ENCODE measurements at regions not wholly inside any gene's neighbourhood (a gene's known extent, or its start where the extent isn't known, plus 50 kb on each side); places are given as distances from the start of the nearest gene placed in this dataset.
A peak's percentile ranks its signal among the peaks of the same experiment; 100 is the strongest.

GRCh38 chr17:68790931-68791330 lies 164.3 kb downstream of the ABCA8 start:
- H3K9ac ChIP-seq (ENCODE audit: low read length) = no peak overlapping the region
- no peak for TF ChIP-seq EZH2phosphoT487 (IDR thresholded peaks at IDR 0.05; ENCODE audit: low read depth)
- TF ChIP-seq CTCF (IDR thresholded peaks at IDR 0.05; ENCODE audit: low read depth, low read length) = no peak

GRCh38 chr17:68790492-68790891 lies 164.7 kb downstream of the ABCA8 start:
- peaks cover 8% of the 10 kb centered on the region for H3K4me1 ChIP-seq (ENCODE audit: low read length)
- H3K9me3 ChIP-seq (ENCODE audit: insufficient read depth, low read length) = no peaks in the 10 kb centered on the region
- no peaks in the 10 kb centered on the region for H3K36me3 ChIP-seq (replicated peaks; ENCODE audit: low read depth, low read length)
- no peaks in the 10 kb centered on the region for H4K20me1 ChIP-seq (ENCODE audit: insufficient read depth, low read length)
- no peak overlapping the region for H3K9ac ChIP-seq (ENCODE audit: low read length)
- TF ChIP-seq EZH2phosphoT487 (IDR thresholded peaks at IDR 0.05; ENCODE audit: low read depth) = no peak
- no peak for TF ChIP-seq CTCF (IDR thresholded peaks at IDR 0.05; ENCODE audit: low read depth, low read length)
- H3K27ac ChIP-seq (ENCODE audit: low read length) = no peak overlapping the region
- no peaks in the 10 kb centered on the region for H3K27me3 ChIP-seq (ENCODE audit: low read depth, low read length)
- H2AFZ ChIP-seq (ENCODE audit: low read depth, low read length) = no peak overlapping the region
- no peak overlapping the region for H3K4me3 ChIP-seq (ENCODE audit: low read length)
- no peak overlapping the region for H3K4me2 ChIP-seq (ENCODE audit: low read length)
- no peaks in the 10 kb centered on the region for H3K79me2 ChIP-seq (ENCODE audit: low read length)

More at GRCh38 chr17:68790931-68791330, 164.3 kb downstream of the ABCA8 start:
- Histone ChIP-seq H3K9me3 (ENCODE audit: insufficient read depth, low read length) (no peaks in the 10 kb centered on the region), H4K20me1 (ENCODE audit: insufficient read depth, low read length) (no peaks in the 10 kb centered on the region), H3K4me3 (ENCODE audit: low read length) (no peak overlapping the region), H3K79me2 (ENCODE audit: low read length) (no peaks in the 10 kb centered on the region), H3K27me3 (ENCODE audit: low read depth, low read length) (no peaks in the 10 kb centered on the region), H3K4me2 (ENCODE audit: low read length) (no peak overlapping the region), H3K36me3 (replicated peaks; ENCODE audit: low read depth, low read length) (no peaks in the 10 kb centered on the region), H2AFZ (ENCODE audit: low read depth, low read length) (no peak overlapping the region), H3K27ac (ENCODE audit: low read length) (no peak overlapping the region), H3K4me1 (ENCODE audit: low read length) (peaks cover 8% of the 10 kb centered on the region)

- no peaks in the 10 kb centered on the region for H3K27me3 ChIP-seq (ENCODE audit: low read depth, low read length)
- no peak overlapping the region for H3K9ac ChIP-seq (ENCODE audit: low read length)
- H2AFZ ChIP-seq (ENCODE audit: low read depth, low read length) = no peak overlapping the region
- no peak overlapping the region for H3K4me3 ChIP-seq (ENCODE audit: low read length)
- H3K4me2 ChIP-seq (ENCODE audit: low read length) = no peak overlapping the region
- H4K20me1 ChIP-seq (ENCODE audit: insufficient read depth, low read length) = no peaks in the 10 kb centered on the region
- no peak overlapping the region for H3K27ac ChIP-seq (ENCODE audit: low read length)
- H3K79me2 ChIP-seq (ENCODE audit: low read length) = no peaks in the 10 kb centered on the region
- TF ChIP-seq EZH2phosphoT487 (IDR thresholded peaks at IDR 0.05; ENCODE audit: low read depth) (no peak), CTCF (IDR thresholded peaks at IDR 0.05; ENCODE audit: low read depth, low read length) (no peak)
- H3K4me1 ChIP-seq (ENCODE audit: low read length) = no peaks in the 10 kb centered on the region
- no peaks in the 10 kb centered on the region for H3K36me3 ChIP-seq (replicated peaks; ENCODE audit: low read depth, low read length)
- no peaks in the 10 kb centered on the region for H3K9me3 ChIP-seq (ENCODE audit: insufficient read depth, low read length)
Observed at GRCh38 chr17:68789203-68789962, 165.8 kb downstream of the ABCA8 start.

GRCh38 chr17:68785565-68786486 lies 169.4 kb downstream of the ABCA8 start:
- H3K9ac ChIP-seq (ENCODE audit: low read length) = no peak overlapping the region
- H3K27me3 ChIP-seq (ENCODE audit: low read depth, low read length) = no peaks in the 10 kb centered on the region
- no peak overlapping the region for H3K27ac ChIP-seq (ENCODE audit: low read length)
- no peak overlapping the region for H3K4me3 ChIP-seq (ENCODE audit: low read length)
- H2AFZ ChIP-seq (ENCODE audit: low read depth, low read length) = no peak overlapping the region; the same call in 1 of the 2 replicates
- no peaks in the 10 kb centered on the region for H3K4me1 ChIP-seq (ENCODE audit: low read length)
- no peaks in the 10 kb centered on the region for H3K36me3 ChIP-seq (replicated peaks; ENCODE audit: low read depth, low read length)
- H3K9me3 ChIP-seq (ENCODE audit: insufficient read depth, low read length) = no peaks in the 10 kb centered on the region
- H3K4me2 ChIP-seq (ENCODE audit: low read length) = peak overlapping the region; percentile 33
- H4K20me1 ChIP-seq (ENCODE audit: insufficient read depth, low read length) = no peaks in the 10 kb centered on the region
- H3K79me2 ChIP-seq (ENCODE audit: low read length) = no peaks in the 10 kb centered on the region
- TF ChIP-seq EZH2phosphoT487 (IDR thresholded peaks at IDR 0.05; ENCODE audit: low read depth) = no peak
- TF ChIP-seq CTCF (IDR thresholded peaks at IDR 0.05; ENCODE audit: low read depth, low read length) = no peak

Measured in OCI-LY3 (cell line).